Right lobe of liver (tissue), 6 donors: ENCODE measurements at regions not wholly inside any gene's neighbourhood (a gene's known extent, or its start where the extent isn't known, plus 50 kb on each side); places are given as distances from the start of the nearest gene placed in this dataset.

ENCODE experiments used
- ATAC-seq, 4 donors: fragments of 200-7000 bp; cut with Tn5 transposase; one replicate each; pipeline ENCODE4 v1.9.1; 2020; ENCODE audit warnings: mild to moderate bottlenecking in 4 of 4, moderate library complexity in 4 of 4
- DNase-seq, 3 donors: peaks; one replicate each; pipeline ENCODE4 v3.0.0-alpha.2; 2020
- H3K27ac ChIP-seq, 3 donors: fragments of 200-600 bp; one replicate each; pipeline ENCODE4 v1.8.0; 2022
- H3K27me3 ChIP-seq, 2 donors: fragments of 200-600 bp; one replicate each; pipeline ENCODE4 v1.8.0; 2022
- H3K36me3 ChIP-seq, 4 donors: fragments of 200-600 bp; sonication (generic) in 1 of 4; one replicate each; pipeline versions ENCODE4 v1.5.1 to v1.8.0; 2017 to 2022; ENCODE audit warnings: control low read depth in 1 of 4
- H3K4me1 ChIP-seq, 4 donors: fragments of 200-600 bp; sonication (generic) in 1 of 4; one replicate each; pipeline versions ENCODE4 v1.5.1 to v1.8.0; 2017 to 2022; ENCODE audit warnings: control low read depth in 1 of 4
- H3K4me3 ChIP-seq, 3 donors: fragments of 200-600 bp; one replicate each; pipeline ENCODE4 v1.8.0; 2022
- H3K9me3 ChIP-seq, 4 donors: fragments of 200-600 bp; sonication (generic) in 1 of 4; one replicate each; pipeline versions ENCODE4 v1.5.1 to v1.8.0; 2017 to 2022; ENCODE audit warnings: control low read depth in 1 of 4
- POLR2A ChIP-seq: fragments of 450-650 bp; IDR thresholded peaks from one replicate; pipeline ENCODE4 v1.6.1; 2017; ENCODE audit warnings: antibody characterized with exemption, mild to moderate bottlenecking
- WGBS: methylation state at CpG from one replicate; pipeline ENCODE4 v1.1.6; 2018; ENCODE audit warnings: low coverage, low lambda C conversion rate; ENCODE audit not compliant: insufficient coverage; ENCODE audit errors: missing lambda C conversion rate; 5-methylcytosine and 5-hydroxymethylcytosine counted together
- intact Hi-C, 2 donors: fragments of 100-400 bp; cut with DNase I; formaldehyde crosslinking; loops; one replicate each; pipeline versions ENCODE4 v1.11.2 to v1.14.1; 2022
- TF ChIP-seq, protein P1 (sequence below), 4 donors: fragments of 200-600 bp in 3 of 4; fragments of 450-650 bp in 1 of 4; IDR thresholded peaks; one replicate each; pipeline versions ENCODE4 v1.5.1 to v1.8.0; 2016 to 2022; ENCODE audit warnings: antibody characterized with exemption in 4 of 4, mild to moderate bottlenecking in 2 of 4
- donor health status: DM: no; HTN: yes; CAD: no.
- donor health status: DM: no; HTN: no; CAD: no.
- donor health status: DM: no; HTN: no; CAD: no.
- donor health status: DM: no; HTN: yes; CAD: no.
- donor health status: DM: no; HTN: yes; CAD: no.

DNA sequence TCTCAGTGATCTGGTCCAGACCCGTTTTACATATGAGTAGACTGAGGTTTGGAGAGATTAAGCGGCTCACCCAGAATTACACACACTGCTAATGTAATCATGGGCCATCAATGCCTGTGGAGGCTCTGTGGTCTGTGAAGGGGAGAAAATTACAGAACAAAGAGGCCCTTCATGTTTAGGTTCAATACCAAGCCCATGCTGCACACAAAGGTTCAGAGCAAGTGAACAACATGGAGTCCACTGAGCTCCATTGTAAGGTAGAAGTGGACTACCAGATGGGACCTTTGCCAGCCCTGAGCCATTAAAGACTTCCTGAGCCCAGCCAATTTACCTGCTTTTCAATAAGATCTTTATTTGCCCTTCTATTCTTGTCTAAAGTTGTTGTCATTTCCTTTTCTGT, 109.8 kb downstream of the LUZP4 start:
- H3K27me3 ChIP-seq: no peaks in the 10 kb centered on the region
- H3K4me3 ChIP-seq: no peak overlapping the region
- no peak for ATAC-seq
- no peaks in the 10 kb centered on the region for H3K4me1 ChIP-seq
- no peak for DNase-seq
- H3K36me3 ChIP-seq: no peaks in the 10 kb centered on the region
- H3K9me3 ChIP-seq: no peaks in the 10 kb centered on the region
- TF ChIP-seq POLR2A: no peak
- TF ChIP-seq, protein P1, sequence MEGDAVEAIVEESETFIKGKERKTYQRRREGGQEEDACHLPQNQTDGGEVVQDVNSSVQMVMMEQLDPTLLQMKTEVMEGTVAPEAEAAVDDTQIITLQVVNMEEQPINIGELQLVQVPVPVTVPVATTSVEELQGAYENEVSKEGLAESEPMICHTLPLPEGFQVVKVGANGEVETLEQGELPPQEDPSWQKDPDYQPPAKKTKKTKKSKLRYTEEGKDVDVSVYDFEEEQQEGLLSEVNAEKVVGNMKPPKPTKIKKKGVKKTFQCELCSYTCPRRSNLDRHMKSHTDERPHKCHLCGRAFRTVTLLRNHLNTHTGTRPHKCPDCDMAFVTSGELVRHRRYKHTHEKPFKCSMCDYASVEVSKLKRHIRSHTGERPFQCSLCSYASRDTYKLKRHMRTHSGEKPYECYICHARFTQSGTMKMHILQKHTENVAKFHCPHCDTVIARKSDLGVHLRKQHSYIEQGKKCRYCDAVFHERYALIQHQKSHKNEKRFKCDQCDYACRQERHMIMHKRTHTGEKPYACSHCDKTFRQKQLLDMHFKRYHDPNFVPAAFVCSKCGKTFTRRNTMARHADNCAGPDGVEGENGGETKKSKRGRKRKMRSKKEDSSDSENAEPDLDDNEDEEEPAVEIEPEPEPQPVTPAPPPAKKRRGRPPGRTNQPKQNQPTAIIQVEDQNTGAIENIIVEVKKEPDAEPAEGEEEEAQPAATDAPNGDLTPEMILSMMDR (IDR thresholded peaks at IDR 0.05): no peak
- no peak overlapping the region for H3K27ac ChIP-seq
- intact Hi-C loops: no loop called here
- WGBS: 75% methylated on average over 2 of the region's 2 CpGs

DNA sequence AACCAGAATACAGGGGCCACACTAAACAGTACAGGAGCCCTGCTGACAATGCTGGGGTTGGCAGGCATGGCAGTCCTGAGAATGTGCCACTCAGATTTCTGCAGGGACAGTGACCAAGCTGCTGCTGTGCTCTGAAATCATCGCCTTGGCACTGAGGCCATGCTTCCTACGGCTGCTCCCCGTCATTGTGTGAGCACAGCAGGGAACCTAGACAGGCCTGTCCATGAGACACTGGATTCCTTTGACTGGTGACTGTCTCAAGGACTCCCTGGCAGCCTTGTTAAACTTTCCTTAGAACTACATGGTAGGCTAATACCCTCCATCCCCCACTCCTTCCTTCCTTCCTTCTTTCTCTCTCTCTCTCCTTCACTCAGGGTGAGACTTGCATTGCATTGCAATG, 111.4 kb downstream of the LUZP4 start:
- WGBS: no CpG with 5 or more reads among the region's 3 CpGs
- no peaks in the 10 kb centered on the region for H3K9me3 ChIP-seq
- TF ChIP-seq POLR2A: no peak
- TF ChIP-seq, protein P1 (IDR thresholded peaks at IDR 0.05): no peak
- intact Hi-C loops: no loop called here
- ATAC-seq (no peak), DNase-seq (no peak)
- no peaks in the 10 kb centered on the region for H3K36me3 ChIP-seq
- no peak overlapping the region for H3K27ac ChIP-seq
- H3K4me1 ChIP-seq: no peaks in the 10 kb centered on the region
- H3K4me3 ChIP-seq: no peak overlapping the region
- no peaks in the 10 kb centered on the region for H3K27me3 ChIP-seq

DNA sequence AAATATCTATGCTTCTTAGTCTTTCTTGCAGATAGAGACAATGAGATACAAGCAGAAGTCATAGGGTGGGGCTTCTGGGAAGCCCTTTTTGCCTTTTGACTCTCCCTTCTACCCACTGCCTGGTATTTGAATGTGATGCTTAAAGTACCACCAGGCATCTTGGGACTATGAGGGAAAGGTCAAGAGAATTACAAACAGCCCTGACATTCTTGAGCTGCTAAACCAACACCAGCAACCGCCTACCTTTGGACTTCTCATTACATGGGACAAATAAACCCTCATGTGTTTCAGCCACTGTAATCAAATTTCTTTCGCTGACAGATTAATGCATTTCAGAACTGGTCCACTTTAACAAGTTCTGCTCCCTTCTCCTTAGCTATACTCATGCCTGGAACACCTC, 112.8 kb downstream of the LUZP4 start:
- DNase-seq (no peak), ATAC-seq (no peak)
- Histone ChIP-seq H3K9me3 (no peaks in the 10 kb centered on the region), H3K27ac (no peak overlapping the region), H3K36me3 (no peaks in the 10 kb centered on the region), H3K4me3 (no peak overlapping the region), H3K27me3 (no peaks in the 10 kb centered on the region), H3K4me1 (no peaks in the 10 kb centered on the region)
- WGBS: 65% methylated on average over 2 of the region's 2 CpGs
- TF ChIP-seq POLR2A: no peak
- TF ChIP-seq, protein P1 (IDR thresholded peaks at IDR 0.05): no peak
- intact Hi-C loops: no loop called here

DNA sequence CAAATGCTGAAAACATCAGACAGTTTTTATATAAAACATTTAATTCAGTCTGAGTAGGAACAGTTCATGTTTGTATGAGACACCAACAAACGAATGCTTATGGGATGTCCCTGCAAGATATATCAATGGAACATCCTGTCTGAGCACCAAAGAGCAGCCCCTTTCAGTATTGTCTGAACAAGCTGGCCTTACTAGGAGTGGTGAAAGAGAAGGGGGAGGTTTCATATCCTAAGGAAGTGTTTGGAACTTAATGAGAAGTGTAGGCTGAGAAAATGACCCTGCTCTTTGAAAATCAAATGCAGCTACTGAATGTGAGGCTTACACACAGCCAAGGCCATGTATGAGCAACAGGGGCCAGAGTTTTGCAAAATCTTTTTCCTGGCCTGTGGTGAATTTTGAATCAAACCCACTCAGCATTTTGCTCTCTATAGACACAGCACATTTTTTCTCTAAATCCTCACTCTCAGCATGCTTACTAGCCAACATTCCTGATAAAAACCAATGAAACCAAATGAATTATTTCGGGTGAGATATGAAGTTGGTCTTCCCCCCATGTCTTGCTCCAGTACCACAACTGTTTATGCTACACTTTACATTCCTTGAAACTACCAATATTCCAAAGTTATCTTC, 119.4 kb downstream of the LUZP4 start:
- H3K27me3 ChIP-seq: no peaks in the 10 kb centered on the region
- intact Hi-C loops: no loop called here
- no peaks in the 10 kb centered on the region for H3K4me1 ChIP-seq
- H3K27ac ChIP-seq: no peak overlapping the region
- WGBS: 33% methylated on average over 2 of the region's 2 CpGs
- no peak overlapping the region for H3K4me3 ChIP-seq
- no peak for TF ChIP-seq POLR2A
- TF ChIP-seq, protein P1 (IDR thresholded peaks at IDR 0.05): no peak
- no peak for DNase-seq
- no peaks in the 10 kb centered on the region for H3K36me3 ChIP-seq
- H3K9me3 ChIP-seq: no peaks in the 10 kb centered on the region
- ATAC-seq: no peak

DNA sequence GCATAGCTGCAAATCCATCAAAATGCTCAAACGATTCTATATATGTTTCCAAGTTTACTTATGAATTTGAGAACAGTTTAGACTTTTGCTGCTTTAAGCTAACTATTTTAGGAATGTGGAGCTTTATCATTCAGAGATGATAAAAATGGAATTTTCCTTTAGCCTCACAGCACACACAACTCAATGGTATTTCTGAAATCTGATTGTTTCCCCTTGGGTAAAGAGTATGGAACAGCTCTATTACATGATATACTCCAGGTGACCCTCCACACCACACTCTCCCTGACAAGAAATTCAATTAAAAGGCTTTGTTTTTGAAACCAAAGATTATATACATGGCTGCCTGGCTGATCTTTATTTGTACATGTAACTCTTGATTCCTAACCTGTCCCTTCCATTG, 120.0 kb downstream of the LUZP4 start:
- H3K27ac ChIP-seq: no peak overlapping the region
- ATAC-seq (no peak), DNase-seq (no peak)
- intact Hi-C loops: no loop called here
- H3K4me3 ChIP-seq: no peak overlapping the region
- H3K36me3 ChIP-seq: no peaks in the 10 kb centered on the region
- WGBS: 20% methylated on average over 1 of the region's 1 CpG
- no peaks in the 10 kb centered on the region for H3K9me3 ChIP-seq
- no peak for TF ChIP-seq POLR2A
- TF ChIP-seq, protein P1 (IDR thresholded peaks at IDR 0.05): no peak
- no peaks in the 10 kb centered on the region for H3K4me1 ChIP-seq
- H3K27me3 ChIP-seq: no peaks in the 10 kb centered on the region
